Epithelial cell of esophagus (primary cell): ENCODE measurements at regions not wholly inside any gene's neighbourhood (a gene's known extent, or its start where the extent isn't known, plus 50 kb on each side); places are given as distances from the start of the nearest gene placed in this dataset.

Experiments
- DNase-seq: peaks from one replicate; pipeline ENCODE4 v3.0.0; 2010; ENCODE audit warnings: low read depth
- H3K4me3 ChIP-seq: 2 replicates; pipeline ENCODE4 v1.5.1; 2011; ENCODE audit warnings: mild to moderate bottlenecking, low read length, control low read depth
- TF ChIP-seq, protein P1 (sequence below): IDR thresholded peaks from 2 replicates; pipeline ENCODE4 v1.5.1; 2011; ENCODE audit warnings: low read depth, mild to moderate bottlenecking, low read length, control low read depth, inconsistent platforms; ENCODE audit not compliant: insufficient read depth; ENCODE audit errors: missing control alignments

DNA sequence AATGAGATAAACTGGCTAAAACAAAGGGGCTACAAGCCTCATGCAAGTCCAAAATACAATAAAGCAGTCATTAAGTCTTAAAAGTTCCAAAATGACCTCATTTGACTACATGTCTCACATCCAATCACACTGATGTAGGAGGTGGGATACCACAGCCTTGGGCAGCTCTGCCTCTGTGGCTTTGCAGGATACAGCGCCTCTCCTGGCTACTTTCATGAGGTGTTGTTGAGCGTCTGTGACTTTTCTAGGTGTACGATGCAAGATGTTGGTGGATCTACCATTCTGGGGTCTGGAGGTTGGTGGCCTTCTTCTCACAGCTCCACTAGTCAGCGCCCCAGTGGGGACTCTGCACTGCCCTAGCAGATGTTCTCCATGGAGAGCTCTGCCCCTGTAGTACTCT, 944.9 kb downstream of the TECRL start:
- no peak overlapping the region for H3K4me3 ChIP-seq
- DNase-seq: no peak
- TF ChIP-seq, protein P1, sequence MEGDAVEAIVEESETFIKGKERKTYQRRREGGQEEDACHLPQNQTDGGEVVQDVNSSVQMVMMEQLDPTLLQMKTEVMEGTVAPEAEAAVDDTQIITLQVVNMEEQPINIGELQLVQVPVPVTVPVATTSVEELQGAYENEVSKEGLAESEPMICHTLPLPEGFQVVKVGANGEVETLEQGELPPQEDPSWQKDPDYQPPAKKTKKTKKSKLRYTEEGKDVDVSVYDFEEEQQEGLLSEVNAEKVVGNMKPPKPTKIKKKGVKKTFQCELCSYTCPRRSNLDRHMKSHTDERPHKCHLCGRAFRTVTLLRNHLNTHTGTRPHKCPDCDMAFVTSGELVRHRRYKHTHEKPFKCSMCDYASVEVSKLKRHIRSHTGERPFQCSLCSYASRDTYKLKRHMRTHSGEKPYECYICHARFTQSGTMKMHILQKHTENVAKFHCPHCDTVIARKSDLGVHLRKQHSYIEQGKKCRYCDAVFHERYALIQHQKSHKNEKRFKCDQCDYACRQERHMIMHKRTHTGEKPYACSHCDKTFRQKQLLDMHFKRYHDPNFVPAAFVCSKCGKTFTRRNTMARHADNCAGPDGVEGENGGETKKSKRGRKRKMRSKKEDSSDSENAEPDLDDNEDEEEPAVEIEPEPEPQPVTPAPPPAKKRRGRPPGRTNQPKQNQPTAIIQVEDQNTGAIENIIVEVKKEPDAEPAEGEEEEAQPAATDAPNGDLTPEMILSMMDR: no peak

DNA sequence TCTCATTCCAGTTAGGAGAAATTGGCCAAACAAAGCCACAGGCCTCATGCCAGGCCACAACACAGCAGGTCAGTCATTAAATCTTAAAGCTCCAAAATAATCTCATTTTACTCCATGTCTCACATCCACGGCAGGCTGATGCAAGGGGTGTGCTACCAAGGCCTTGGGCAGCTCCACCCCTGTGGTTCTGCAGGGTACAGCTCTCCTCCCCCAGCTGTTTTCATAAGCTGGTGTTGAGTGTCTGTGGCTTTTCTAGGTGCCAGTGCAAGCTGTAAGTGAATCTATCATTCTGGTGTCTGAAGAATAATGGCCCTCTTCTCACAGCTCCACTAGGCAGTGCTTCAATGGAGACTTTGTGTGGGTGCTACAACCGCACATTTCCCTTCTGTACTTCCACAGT, 949.2 kb downstream of the TECRL start:
- no peak for DNase-seq
- TF ChIP-seq, protein P1: no peak
- H3K4me3 ChIP-seq: no peak overlapping the region

DNA sequence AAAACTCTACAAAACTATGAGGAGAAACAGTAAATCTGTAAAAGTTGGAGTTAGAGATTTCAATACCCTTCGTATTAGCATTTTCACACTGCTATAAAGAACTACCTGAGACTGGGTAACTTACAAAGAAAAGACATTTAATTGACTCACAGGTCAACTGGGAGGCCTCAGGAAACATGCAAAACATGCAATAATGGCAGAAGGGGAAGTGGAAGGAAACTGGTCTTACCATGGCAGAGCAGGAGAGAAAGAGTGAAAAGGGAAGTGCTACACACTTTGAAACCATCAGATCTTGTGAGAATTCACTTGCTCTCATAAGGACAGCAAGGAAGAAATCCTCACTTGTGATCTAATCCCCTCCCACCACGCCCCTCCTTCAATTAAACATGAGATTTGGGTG, 949.9 kb downstream of the TECRL start:
- no peak overlapping the region for H3K4me3 ChIP-seq
- TF ChIP-seq, protein P1: no peak
- no peak for DNase-seq

DNA sequence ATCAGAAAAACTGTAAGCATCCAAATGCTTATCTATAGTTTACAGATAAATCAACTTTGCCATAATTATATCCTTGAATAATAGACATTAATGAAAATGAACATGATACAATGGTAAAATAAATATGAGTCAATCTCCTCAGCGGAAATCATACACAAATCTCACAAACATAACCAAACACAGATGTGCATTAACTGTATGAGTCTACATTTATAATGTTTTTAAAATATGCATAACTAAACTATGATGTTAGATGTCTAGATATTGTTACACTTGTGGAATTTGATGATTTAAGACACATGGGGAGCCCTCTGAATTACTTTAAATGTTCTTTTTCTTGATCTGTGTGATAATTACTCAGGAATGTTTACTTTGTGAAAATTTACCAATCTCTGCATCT, 951.2 kb downstream of the TECRL start:
- DNase-seq: no peak
- no peak overlapping the region for H3K4me3 ChIP-seq
- TF ChIP-seq, protein P1: no peak

DNA sequence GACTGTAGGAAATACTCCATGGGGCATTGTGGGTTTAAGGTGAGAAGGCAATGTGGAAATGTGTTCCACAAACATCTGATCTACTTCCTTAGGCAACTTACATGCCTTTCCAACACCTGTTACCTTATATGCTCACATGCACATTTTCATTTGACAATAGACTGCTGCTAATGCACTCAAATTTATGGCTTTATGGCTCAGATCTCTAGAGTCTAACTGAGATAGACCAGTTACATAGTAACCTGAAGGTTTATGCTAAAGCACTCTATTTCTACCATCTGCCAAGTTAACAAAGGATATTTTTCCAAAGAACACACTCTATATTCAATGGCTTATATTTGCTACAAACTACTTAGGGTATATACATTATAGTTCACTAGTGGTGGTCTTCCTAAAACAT, 969.0 kb downstream of the TECRL start:
- H3K4me3 ChIP-seq: no peak overlapping the region
- no peak for DNase-seq
- TF ChIP-seq, protein P1: no peak

DNA sequence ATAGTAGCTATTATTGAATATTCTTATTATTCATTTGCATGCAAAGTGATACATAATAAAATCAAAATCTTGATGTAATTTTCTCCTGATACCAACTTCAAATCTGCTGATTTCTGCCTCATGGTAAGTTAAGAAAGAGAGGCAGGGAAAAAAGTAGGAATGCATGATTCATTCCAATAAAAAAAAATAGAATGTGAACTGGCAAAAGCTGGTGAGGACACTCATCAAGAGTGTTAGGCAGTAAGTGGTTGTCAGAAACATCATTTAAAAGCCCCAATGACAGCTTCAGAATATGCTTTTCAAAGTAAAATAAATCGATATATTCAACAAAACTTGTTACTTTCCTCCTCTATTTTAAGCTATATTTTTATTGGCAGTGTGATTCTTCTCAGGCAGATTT, 979.1 kb downstream of the TECRL start:
- DNase-seq: no peak
- no peak overlapping the region for H3K4me3 ChIP-seq
- TF ChIP-seq, protein P1: no peak

DNA sequence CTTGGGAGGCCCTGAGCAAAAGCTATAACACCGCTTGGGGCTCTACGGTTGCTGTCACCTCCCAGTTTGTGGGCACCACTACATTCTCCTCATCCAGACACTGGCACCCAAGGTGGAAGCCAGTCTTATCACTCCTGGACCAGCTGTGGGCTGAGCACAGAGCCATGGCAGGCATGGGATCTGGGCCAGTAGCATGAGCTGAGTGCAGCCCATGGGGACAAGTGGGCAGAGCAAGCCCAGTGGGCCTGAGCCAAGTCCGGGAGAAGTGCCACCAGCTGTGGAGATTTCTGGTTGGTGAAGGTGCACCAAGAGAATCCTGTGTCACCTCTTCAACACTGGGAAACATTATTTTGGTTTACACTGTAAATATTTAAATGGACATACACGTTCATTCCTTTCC, 1013.0 kb downstream of the TECRL start:
- no peak for DNase-seq
- TF ChIP-seq, protein P1: no peak
- H3K4me3 ChIP-seq: no peak overlapping the region
